GM21447 (cell line): ENCODE measurements at regions not wholly inside any gene's neighbourhood (a gene's known extent, or its start where the extent isn't known, plus 50 kb on each side); places are given as distances from the start of the nearest gene placed in this dataset.

Experiments used
- ATAC-seq: cut with Tn5 transposase; IDR thresholded peaks from one replicate; pipeline ENCODE4 v1.9.1; 2021; ENCODE audit not compliant: unreplicated experiment

- ATAC-seq, result no peak
These were observed 459.2 kb upstream of the DAB1 start for GRCh38 chr1:57882934-57883641.

GRCh38 chr1:57882072-57882471 is 458.2 kb upstream of the DAB1 start:
- ATAC-seq, result no peak

DNA sequence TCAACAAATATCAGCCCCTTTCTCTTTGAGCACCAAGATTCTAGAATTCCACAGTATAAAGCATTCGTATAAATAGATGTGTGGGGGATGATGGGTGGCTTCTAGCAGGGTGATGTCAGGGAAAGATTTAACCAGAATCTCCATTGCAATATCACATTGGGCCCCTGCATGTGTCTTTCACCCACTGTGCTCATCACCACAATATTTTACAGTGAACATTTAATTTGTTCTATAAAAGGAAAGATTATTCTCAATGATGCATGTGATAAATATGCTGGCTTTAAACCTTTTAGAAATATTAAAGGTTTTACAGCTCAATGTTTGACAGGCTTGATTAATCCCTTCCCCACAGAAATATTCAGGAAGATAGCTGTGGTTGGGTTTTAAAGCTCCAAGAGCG is 457.8 kb upstream of the DAB1 start:
- no peak for ATAC-seq

DNA sequence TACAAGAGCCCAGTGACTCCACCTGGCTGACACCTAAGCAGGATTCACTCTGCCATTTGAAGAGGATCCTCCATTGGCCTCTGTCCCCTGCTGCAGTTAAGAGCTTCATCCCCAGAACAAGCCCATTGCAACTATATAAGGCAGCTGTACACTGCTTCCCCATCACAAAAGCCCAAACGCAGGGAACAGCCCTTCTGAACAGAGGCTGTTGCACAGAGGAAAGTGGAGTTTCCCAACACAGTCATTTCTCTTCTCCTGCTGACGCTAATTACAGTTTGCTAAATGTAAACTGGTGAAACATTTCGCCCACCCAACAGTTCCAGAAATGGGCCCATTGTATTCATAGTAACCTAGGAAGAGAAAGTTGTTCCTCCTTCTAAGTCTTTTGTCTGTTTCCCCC is 455.8 kb upstream of the DAB1 start:
- ATAC-seq, result no peak

DNA sequence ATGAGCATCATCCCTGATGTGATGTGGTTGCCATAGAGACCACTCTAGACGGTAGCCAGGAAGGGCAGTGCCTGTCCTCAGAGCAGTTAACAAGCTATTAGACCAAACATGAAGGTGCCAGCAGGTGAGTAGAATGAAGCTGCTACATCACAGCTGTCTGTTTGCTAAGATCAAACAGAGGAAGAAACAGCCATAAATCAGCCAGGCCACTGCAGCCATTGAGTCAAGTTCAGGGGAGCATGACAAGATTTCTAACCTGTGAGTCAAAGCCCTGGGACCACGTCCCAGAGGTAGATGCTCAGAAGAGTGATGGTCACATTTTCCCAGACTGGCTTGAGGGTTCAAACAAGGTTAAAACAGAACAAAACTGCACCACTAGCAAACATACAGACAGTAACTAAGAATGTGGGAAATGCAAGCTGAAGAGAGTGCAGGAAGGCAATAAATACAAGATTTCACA is 450.6 kb upstream of the DAB1 start:
- no peak for ATAC-seq

- ATAC-seq, result no peak
These were observed 449.1 kb upstream of the DAB1 start for GRCh38 chr1:57872913-57873312.

DNA sequence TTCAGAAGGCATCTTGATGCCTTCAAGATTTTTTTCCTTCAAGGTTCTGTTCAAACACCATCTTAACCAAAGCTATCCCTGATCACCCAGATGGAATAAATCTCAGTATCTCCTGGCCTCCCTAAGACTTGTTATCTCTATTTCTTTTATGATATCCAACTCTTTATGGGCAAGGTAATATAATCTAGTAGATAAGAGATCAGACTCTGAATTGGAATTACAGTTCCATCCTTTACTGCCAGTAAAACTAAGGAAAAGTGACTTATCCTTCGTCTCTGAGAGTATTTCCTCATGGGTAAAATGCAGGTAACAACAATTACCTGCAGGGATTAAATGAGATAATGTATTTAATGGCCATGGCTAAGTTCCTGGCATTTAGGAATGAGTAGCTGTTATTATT is 445.0 kb upstream of the DAB1 start:
- no peak for ATAC-seq

GRCh38 chr1:57868239-57868638 is 444.4 kb upstream of the DAB1 start:
- no peak for ATAC-seq

DNA sequence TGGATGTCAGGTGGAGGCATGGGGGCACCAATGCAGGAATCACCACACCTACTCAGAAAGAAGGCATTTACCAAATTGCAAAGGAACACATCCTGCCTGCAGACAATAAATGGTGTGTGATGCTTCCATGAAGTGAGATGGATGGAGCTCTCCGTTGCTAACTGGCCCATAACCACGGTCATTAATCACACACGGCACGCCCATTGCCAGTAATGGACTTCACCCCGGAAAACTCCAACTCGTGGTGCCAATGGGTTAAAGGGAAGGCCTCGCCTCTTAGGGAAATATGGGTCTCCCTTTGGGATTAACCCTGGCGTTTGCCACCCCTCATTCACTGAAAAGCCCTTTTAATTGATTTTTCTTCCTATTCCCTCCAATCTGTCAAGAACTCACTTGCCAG is 443.1 kb upstream of the DAB1 start:
- ATAC-seq, result no peak

- ATAC-seq, result no peak
These were observed 437.2 kb upstream of the DAB1 start for GRCh38 chr1:57860931-57861565.

GRCh38 chr1:57860325-57860724 is 436.5 kb upstream of the DAB1 start:
- ATAC-seq, result no peak

- ATAC-seq, result no peak
These were observed 434.9 kb upstream of the DAB1 start for GRCh38 chr1:57858740-57859139.

DNA sequence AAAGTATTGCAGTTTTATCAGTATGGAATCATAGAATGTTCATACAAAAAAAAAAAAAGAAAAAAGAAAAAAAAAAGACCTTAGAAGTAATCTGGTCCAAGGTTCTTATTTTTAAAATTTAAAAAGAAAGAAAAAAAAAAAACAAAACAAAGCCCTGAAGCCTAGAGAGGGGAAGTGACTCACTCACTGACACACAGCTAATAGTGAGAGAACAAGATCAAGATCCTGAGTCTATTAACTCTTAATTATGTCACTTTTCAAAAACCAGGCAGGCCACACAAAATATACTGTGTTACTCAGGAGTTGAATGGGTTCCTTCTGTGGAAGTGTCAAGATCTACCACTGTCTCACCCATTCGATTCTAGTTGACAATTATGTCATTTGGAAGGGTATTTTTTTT is 433.9 kb upstream of the DAB1 start:
- no peak for ATAC-seq

GRCh38 chr1:57854436-57854835 is 430.6 kb upstream of the DAB1 start:
- no peak for ATAC-seq

- no peak for ATAC-seq
These were observed 426.5 kb upstream of the DAB1 start for GRCh38 chr1:57850176-57850940.

- no peak for ATAC-seq
These were observed 424.5 kb upstream of the DAB1 start for GRCh38 chr1:57848406-57848805.

GRCh38 chr1:57845041-57845440 is 421.2 kb upstream of the DAB1 start:
- ATAC-seq, result no peak

DNA sequence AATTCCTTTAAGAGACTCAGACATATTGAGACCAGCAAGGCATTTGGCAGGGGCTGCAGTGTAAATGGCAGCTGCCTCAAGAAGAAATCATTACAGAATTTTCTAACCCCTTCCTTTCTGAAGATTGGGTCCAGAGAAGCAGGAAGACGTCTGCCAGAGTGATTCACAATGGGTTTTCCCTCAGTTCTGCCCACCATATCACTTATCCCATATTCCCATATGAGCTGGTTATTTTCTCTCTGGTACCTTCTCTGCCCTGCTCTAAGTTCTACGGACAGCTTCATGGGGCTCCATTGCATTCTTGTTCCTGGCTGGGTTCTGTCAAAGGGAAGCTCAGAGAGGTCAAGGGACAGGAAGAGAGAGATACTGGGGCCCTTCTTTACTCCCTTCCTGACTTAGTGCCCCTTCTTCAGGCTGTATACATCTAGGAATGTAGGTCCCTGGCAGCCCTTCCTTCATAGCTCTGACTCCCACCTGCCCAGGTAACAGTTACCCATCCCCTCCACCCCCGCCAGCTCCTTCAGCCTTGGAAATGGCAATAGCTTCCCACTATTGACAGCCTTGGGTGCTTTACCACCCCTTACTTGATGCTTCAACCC is 420.6 kb upstream of the DAB1 start:
- ATAC-seq, result no peak

DNA sequence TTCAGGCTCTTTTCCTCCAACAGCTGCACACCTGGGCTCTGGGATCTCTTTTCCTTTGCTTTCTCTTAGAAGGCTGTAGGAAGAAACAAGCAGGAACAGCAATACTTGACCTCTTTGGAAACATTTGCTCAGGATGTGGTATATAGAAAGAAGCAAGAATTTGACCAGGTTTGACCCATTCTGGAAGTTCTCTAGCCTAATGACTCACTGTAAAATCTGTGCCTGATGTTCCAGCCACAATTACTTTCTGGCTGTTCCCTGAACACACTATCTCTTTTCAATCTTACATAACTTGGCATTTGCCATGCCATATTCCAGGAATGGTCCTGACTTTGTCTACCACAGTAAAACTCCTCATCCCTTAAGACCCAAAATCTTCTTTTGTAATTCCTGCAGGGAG is 419.9 kb upstream of the DAB1 start:
- ATAC-seq, result no peak

- no peak for ATAC-seq
These were observed 415.7 kb upstream of the DAB1 start for GRCh38 chr1:57839526-57839925.

- ATAC-seq, result no peak
These were observed 415.2 kb upstream of the DAB1 start for GRCh38 chr1:57839067-57839466.

- no peak for ATAC-seq
These were observed 411.8 kb upstream of the DAB1 start for GRCh38 chr1:57835620-57836019.
